WTC11 (cell line): ENCODE measurements at regions not wholly inside any gene's neighbourhood (a gene's known extent, or its start where the extent isn't known, plus 50 kb on each side); places are given as distances from the start of the nearest gene placed in this dataset.

Source experiments
- CTCF ChIP-seq: fragments of 200-600 bp; IDR thresholded peaks from 2 replicates; pipeline ENCODE4 v1.8.0; 2022; ENCODE audit warnings: antibody characterized with exemption
- E2F5 ChIP-seq: sonication (generic); formaldehyde crosslinking; IDR thresholded peaks from 2 replicates; pipeline ENCODE4 v1.8.1; 2022; ENCODE audit warnings: mild to moderate bottlenecking, moderate library complexity, missing genetic modification reagents
- IRF2 ChIP-seq: sonication (generic); formaldehyde crosslinking; IDR thresholded peaks from 2 replicates; pipeline ENCODE4 v1.8.0; 2022; ENCODE audit warnings: low read depth, missing genetic modification reagents, borderline replicate concordance
- MAX ChIP-seq: sonication (generic); formaldehyde crosslinking; IDR thresholded peaks from 2 replicates; pipeline ENCODE4 v1.8.0; 2022; ENCODE audit warnings: mild to moderate bottlenecking, missing genetic modification reagents
- NR3C1 ChIP-seq: sonication (generic); formaldehyde crosslinking; conservative IDR thresholded peaks from 2 replicates; pipeline ENCODE4 v1.8.1; 2023; ENCODE audit warnings: low read depth, mild to moderate bottlenecking, missing genetic modification reagents
- STAT6 ChIP-seq: sonication (generic); formaldehyde crosslinking; conservative IDR thresholded peaks from 2 replicates; pipeline ENCODE4 v1.8.1; 2023; ENCODE audit warnings: mild to moderate bottlenecking, low read depth, missing genetic modification reagents, moderate library complexity
- ZBTB43 ChIP-seq: sonication (generic); formaldehyde crosslinking; IDR thresholded peaks from 2 replicates; pipeline ENCODE4 v1.8.1; 2023; ENCODE audit warnings: mild to moderate bottlenecking, missing genetic modification reagents
- ZNF263 ChIP-seq: sonication (generic); formaldehyde crosslinking; IDR thresholded peaks from 2 replicates; pipeline ENCODE4 v1.8.1; 2022; ENCODE audit warnings: low read depth, mild to moderate bottlenecking, moderate library complexity, missing genetic modification reagents

GRCh38 chr4:130812117-130812765, 1716.3 kb downstream of the C4orf33 start:
- no peak for TF ChIP-seq IRF2
- TF ChIP-seq ZBTB43 (CRISPR knock-in tag): no peak
- TF ChIP-seq CTCF: no peak
- no peak for TF ChIP-seq E2F5 (CRISPR knock-in tag)
- TF ChIP-seq NR3C1 (CRISPR knock-in tag): no peak
- no peak for TF ChIP-seq MAX (CRISPR knock-in tag)
- TF ChIP-seq ZNF263 (CRISPR knock-in tag): no peak
- no peak for TF ChIP-seq STAT6 (CRISPR knock-in tag)
